Embryonic facial prominence (tissue), 1 donor: ENCODE measurements at regions not wholly inside any gene's neighbourhood (a gene's known extent, or its start where the extent isn't known, plus 50 kb on each side); places are given as distances from the start of the nearest gene placed in this dataset.

ENCODE experiments used
- DNase-seq: peaks from one replicate; pipeline ENCODE4 v3.0.0-alpha.2; 2016; ENCODE audit errors: extremely low spot score

DNA sequence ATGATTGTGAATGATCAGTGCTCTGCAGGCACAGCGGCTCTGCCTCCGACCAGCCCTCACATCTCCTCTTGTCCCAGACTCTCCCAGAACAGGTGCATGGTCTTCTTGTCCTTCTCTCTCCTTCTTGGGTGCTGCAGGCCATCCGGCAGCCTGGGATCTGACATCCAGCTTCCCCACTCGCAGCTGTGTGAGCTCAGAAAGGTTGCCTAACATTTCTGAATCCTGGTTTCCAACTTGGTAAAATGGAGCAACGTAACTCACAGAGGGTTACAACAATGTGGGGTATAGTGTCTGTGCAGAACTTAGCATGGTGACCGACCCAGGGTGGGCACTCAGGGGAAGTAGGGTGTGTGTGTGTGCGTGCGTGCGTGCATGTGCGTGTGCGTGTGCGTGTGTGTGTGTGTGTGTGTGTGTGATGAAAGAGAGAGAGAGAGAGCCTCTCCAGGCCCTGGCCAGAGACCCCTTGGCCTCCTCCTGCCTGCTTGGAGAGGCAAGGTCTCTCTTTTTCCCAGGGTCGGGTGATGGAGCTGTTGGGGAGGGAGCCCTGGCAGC lies 110.1 kb downstream of the SNX5 start:
- no peak for DNase-seq

DNA sequence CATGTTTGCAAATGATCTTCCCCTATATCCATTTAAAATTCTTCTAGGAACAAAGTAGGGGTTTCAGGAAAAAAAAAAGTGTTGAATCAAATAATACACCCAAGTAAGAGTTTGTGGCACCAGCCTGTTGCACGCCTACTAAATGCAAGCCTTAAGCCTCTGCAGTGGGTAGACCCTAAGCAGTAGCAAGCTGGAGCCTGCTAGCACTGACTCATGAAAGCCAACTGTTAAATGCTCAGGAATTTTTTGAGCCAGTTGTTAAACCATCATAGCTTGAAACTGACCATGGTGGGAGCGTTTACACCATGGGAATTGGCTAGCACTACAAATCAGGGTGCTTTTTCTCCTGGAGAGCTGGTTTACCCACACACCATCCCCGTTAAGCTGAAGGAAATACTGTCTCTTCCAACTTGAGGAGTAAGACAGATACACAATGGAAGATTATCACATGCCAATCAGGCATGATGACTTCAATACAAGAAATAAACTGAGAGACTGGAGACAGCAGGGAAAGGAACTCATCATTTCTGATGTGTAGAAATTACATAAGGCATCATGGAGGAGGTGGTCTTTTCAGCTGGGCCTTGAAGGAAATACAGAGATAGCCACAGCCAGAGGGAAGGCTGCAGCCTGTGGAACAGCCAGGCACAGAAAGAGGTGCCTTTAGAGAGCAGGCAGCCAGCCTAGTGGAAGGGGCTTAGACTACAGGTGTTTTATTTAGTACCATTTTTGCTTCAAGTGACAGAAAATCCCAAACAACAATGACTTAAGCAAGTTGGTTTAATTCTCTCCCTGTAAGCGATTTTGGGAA lies 110.8 kb downstream of the SNX5 start:
- DNase-seq = no peak

DNA sequence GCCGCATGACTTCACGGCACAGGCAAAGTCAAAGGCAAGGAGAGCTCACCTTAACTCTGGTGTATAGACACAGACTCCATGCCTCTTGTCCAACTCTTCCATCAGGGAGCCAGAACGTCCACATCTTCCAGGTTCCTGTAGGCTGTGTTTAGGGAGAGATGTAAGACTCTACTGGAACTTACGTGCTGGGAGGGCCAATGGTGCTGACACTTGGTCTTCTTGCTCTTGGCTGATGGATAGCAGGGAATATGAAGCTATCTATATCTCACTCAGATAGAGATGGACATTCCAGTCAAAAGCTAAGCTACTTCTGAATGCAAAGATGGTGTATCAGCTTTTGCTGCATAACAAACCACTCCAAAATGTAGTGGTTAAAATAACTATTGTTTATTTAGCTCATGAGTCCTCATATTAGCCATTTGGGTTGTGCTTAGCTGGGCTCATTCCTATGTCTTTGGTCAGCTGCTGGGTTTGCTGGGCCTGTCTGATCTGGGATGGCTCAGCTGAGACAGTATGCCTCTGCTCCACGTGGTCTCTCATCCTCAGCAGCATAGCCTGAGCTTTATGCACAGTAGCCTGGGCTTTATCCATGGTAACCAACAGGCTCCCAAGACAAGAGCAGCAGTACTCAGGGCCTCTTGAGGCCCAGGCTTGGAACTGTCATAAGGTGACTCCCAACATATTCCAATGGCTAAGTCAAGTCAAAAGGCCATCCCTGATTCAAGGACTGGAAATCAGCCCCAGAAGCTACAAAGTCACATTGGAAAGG lies 111.6 kb downstream of the SNX5 start:
- DNase-seq = no peak

DNA sequence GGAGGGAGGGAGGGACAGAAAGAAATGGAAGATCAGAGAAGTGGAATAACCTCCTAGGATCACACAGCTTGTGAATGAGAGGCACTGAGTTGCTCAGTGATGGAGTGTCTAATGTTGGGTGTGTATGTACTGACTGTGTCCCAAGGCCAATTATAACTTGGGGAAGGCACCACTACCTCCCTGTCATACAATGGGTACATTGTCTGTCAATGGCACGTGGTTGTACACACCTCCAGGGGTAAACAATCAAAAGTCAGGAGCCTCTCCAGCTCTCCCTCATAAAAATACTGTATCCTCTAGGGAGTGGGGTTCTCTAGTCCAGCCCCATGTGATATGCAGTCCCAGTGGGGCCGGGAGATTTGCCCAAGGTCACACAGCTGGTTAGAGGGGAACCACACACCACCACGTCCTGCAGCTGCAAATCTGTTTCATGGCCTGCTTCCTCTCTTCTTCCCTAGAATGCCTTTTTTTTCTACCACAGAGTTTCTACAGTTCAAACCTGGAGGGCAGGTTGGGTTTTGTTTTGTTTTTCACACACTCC lies 112.5 kb downstream of the SNX5 start:
- no peak for DNase-seq

DNA sequence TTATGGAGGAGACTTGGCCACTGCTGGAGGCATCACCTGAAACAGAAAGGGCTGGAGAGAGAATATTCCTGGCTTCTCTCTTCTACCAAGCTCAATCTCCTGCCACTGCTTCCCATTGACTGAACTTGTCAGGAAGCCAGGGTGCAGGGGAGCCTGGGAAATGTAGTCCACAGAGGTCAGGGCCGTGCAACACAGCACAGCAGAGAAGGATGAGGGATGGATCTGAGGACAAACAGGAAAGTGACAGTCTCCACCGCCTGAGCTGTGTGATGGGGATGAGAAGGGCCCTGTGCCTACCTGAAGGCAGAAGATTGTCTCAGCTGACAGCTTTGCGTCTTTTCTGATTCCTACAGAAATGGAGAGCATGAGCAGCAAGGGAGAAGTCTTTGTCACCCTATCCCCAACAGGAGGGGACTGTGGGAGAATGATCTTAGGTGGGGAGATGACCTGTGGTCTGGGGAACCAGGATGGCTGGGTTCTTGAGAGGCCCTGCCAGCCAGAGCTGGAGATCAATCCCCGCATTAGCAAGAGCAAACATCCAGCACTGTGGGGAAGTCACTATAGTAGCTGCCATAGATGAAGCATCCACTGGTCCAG lies 114.2 kb downstream of the SNX5 start:
- DNase-seq = no peak

DNA sequence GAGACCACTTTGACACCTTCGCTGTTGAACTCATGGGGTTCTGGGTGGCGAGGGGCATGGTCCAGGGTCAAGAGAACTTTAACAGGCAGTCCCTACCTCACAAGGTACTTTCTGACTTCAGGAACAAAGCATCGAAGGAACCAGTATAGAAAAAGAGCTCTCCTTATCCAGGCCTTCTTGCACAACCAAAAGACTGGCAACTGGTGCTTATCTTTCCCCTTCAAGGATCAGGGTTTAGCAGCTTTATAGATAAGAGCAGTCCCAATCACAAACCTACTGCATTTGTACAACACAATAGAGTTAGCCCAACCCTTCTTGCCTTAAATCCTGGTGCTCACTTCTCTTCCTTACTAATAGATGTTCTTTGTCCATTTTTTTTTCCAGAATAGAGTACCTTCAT lies 116.3 kb downstream of the SNX5 start:
- no peak for DNase-seq

DNA sequence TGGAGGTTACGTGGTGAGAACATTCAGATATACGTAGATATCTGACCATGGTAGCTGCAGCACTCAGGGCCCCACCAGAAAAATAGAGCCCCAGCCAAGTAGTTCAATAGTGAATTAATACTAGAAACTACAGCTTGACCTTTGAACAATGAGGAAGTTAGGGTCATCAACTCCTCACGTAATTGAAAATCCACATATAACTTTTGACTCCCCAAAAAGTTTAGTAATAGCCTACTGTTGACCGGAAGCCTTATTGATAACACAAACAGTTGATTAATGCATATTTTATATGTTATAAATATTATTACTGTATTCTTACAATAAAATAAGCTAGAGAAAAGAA lies 117.9 kb downstream of the SNX5 start:
- DNase-seq = no peak

DNA sequence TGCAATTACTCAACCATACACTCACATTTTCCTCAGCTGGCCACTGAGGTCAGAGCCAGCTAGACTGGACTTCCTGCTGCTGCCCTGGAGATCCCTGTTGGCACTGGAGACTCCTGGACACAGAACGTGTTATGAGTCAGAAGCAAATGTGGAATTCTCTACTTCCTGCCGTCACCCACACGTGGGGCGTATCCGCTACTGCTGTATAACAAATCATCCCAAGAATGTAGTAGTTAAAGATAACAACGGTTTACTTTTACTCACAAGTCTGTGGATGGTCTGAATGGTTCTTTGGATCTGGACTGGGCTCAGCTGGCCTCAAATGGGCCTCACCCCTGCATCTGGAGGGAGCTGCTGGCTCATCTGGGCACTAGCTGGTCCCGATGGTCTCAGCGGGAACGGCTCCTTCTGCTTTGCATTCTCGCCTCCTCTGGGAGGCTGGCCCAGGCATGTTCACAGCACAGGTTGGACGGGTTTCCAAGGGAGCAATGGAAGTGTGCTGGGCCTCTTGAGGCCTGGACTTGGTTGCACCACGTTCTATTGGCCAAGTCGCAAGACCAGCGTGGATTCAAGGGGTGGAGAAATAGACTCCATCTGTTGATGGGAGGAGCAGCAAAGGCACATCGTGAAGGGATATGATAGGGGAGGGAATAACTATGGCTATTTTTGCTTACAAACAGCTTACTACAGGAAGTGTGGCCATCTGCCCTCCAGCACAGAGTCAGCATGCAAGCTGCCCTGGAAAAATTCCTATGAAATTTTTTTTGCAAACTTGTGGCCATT lies 118.5 kb downstream of the SNX5 start:
- no peak for DNase-seq

DNA sequence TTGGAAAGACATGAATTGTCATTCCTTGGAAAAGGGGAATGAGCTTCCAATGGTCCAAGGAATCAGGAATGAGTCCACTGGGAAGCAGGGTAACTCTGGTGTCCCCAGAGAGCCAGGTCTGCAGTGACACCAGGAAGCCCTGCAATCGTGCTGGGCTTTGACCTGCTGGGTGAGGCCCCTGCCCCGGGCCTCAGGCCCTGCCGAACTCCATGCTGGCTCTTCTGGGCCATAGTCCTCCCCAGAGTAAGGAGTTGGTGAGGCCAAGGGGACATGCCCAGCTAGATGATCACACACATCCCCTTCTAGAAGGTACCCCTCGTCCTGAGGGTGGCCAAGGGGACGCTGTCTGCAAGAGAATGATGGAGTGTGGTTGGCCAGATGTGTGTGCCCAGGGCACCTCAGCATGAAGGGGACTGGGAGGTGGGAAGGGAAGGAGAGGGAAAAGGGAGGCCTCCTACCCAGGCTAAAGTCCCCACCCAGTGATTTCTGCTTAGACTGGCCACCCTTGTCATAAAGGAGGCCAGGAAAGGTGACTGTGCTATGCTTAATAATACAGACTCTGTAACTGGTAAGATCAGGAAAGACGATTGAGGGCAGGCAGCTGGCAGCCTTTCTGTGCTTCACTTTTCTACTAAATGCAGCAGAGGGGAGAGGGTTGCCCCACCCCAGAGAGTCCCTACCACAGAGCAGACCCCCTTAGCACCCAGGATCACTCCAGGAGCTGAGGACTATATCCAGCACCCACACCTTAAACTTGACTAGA lies 119.3 kb downstream of the SNX5 start:
- no peak for DNase-seq

DNA sequence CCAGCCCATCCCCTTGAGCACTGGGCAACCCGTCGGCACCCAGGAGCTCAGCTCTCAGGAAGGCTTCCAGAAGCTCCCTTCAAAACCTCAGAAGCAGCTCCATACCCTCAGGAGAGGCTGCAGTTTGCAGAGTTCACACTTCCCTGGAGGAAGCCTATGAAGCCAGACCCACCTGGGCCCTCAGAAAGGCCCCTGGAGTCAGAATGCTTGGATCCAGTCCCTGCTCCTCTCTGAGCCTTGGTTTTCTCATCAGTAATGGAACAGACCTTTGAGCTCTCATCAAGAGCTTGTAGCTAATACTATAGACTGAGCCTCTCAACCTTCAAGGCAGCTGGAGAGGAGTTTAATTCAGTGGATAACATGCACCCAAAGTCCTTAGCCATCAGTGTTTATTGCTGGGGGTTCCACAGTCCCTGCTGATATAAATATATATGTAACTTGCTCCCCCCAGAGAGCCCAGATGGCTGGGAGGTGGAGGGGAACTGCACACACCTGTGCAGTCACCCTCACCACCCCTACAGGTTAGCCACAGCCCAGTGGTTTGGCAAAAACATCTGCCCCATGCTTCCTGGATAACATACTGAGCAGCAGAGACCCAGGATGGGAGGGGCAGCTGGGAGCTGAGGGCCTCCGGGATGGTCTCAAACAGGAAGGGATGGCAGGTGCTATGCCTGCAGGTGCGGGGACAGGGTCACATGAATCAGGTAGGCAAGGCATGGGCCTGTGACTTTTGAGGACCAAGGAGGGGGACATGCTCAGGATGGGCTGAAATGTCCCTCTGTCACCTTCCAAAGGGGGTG lies 120.1 kb downstream of the SNX5 start:
- no peak for DNase-seq

DNA sequence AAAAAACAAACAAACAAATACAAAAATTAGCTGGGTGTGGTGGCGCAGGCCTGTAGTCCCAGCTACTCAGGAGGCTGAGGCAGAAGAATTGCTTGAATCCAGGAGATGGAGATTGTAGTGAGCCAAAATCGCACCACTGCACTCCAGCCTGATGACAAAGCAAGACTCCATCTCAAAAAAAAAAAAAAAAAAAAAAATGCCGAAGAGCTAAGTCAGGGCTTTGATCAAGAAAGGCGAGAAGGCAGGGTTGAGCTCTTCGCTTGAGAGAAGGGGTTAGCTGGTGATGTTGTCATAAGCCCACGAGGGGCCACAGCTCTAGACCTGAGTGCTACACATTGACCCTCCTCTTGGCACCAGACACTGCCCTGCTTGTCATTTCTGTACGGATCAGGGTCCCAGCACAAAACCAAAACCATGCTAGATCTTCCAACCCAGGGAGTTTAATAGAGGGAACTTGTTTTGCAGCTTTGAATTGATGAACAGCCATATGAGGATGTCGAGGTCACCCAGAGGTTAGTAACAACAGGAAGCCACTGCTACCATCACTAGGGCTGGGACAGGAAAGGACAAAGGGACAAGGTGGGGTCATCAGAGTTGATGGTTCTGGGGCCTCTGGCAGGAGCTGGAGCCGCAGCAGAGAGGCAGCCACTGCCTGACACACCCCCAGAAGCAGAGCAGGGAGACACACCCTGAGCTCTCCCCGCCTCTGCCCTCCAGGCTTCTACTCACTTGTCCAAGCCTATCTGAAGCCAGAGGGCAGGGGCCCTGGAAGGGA lies 122.7 kb downstream of the SNX5 start:
- DNase-seq = no peak

DNA sequence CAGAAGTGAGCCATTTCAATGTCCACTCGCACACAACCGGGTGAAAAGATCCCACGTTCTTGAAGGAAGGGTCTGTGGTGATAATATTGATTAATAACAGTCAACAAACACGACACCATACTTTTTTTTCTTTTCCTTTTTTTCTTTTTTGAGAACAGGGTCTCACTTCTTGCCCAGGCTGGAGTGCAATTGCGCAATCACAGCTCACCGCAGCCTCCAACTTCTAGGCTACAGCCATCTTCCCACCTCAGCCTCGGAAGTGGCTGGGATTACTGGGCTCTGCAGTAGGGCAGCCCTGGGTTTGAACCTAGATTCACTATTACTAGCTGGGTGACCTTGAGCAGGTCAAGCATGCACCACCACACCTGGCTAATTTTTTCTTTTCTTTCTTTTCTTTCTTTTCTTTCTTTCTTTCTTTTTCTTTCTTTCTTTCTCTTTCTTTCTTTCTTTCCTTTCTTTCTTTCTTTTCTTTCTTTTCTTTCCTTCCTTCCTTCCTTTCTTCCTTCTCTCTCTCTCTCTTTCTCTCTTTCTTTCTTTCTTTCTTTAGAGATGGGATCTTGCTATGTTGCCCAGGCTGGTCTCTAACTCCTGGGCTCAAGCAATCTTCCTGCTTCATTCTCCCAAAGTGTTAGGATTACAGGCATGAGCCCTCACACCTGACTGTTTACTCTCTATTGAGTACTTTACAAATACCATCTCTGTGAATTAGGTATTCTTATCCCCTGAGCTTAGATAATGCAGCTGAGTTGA lies 123.9 kb downstream of the SNX5 start:
- DNase-seq = no peak

DNA sequence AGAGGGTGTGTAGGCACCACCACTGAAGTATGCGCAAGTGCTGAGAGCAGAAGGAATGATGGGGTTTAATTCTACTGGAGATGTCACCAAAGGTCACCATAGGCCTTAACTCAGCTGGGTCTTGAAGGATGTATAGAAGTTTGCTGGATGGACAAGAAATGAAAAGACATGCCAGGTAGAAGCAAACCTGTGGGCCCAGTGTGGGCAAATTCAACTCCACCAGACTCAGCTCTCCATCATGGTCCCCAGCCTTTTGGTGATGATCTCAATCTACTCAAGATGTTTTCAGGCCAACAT lies 124.5 kb downstream of the SNX5 start:
- no peak for DNase-seq

DNA sequence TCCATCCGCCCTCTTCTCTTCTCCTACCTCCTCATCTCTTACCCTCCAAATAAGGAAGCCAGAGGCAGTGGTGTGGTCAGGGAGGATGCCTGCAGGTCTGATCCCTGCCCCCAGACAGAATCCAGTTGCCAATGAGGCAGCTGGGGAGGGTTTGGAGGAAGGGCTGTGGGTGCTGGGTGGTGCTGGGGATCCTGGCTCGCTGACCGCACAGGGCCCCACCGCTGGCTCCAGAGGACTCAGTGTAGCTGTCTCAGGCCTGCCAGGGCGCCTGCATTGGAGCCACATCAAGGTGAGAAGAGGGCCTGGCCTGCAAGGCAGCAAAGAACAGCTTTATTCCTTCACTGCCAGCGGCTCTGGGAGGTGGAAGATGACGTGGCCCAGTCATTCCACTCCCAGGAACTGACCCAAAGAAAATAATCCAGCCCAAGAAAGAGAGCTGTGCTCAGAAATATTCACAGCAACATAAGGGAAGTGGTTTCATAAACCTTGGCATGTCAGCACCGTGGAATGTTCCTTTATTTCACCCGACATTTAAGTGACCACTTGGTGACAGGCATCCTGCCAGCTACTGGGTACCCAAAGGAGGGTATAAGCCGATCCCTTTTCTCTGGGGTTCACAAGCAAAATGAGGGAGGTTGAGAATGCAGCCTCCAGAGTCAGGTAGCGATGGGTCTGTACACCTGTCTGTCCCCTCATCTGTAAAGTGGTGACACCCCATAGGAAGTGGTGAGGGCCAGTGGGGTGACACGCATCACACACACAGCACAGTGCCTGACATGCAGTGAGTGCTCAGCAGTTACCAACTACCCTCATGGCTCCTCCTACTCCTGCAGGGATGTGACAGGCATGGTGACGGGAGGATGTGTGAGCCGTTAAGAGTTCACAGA lies 125.1 kb downstream of the SNX5 start:
- no peak for DNase-seq

DNA sequence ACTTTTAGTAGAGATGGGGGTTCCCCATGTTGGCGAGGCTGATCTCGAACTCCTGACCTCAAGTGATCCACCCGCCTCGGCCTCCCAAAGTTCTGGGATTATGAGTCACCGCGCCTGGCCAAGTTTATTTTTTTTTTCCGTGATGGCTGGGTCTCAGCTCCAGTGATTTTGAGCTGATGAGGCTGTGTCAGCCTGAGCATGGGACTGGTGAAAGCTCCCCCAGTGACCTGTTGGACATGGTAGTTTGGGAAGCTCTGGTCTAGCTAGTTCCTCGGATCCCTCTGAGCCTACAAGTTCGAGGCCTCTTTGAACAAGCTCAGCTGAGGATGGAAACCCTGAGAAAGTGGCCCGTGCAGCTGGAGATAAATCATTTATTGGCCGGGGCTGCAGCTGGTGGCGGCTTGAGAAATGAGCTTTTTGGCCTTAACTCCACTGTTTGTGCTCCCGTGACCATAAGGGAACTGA lies 126.8 kb downstream of the SNX5 start:
- DNase-seq = no peak

DNA sequence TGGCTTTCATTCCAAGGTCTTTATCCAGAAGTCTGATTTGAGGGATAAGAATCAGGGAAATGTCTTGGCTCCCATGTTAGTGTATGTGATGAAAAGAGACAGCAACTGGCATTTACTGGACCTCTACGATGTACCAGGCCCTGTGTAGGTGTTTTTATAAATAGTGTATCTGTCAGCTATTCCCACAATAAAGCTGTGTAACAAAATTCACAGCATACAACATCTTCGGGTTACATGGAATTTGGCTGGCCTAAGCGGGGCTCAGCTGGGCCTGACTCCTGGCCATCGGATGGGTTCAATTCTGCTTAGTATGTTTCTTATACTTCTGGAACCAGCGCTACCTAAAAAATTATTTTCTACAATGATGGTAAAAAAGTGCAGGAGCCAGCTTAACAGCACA lies 128.2 kb downstream of the SNX5 start:
- no peak for DNase-seq

DNA sequence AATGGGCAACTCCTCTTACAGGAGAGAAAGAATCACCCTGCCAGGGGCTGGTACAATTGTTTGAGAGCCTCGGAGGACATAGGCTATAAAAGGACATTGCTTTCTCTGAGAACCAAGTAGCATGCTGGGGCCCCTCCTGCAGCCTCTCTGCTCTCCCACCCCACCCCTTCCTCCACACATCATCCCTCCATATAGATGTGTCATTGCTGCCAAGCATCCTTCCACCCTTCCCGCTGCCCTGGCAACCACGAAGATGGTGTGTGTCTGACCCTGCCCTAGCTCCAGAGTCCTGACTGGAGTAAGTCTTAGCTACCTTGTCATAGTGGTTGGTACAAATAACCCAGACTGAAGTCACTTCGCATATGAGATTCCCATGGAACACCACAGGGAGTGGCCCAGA lies 129.7 kb downstream of the SNX5 start:
- DNase-seq = no peak

DNA sequence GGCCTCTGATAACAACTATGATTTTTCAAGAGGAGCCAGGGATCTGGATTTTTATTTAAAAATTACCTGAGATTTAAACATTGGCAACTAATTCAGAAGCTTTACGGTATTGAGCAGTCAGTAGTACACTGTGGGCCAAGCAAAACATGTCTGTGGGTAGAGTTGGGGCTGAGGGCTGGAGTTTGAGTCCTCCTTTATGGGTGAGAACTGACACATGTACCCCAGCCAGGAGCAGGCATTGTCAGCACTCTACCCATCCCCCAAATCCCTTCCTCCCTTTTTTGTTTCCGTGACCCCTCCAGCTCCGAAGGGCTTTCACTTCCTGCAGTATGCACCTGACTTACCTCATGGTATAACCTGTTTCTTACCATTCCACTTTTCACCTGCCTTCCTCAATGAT lies 131.4 kb downstream of the SNX5 start:
- no peak for DNase-seq
